Testis (tissue), 2 donors: ENCODE measurements at regions not wholly inside any gene's neighbourhood (a gene's known extent, or its start where the extent isn't known, plus 50 kb on each side); places are given as distances from the start of the nearest gene placed in this dataset.

Experiments used
- DNase-seq: peaks from one replicate; pipeline ENCODE4 v3.0.0-alpha.2; 2019
- H3K27ac ChIP-seq, 2 donors: fragments of 200-600 bp; sonication (generic); one replicate each; pipeline ENCODE4 v1.5.1; 2019
- H3K27me3 ChIP-seq: fragments of 200-600 bp; sonication (generic); one replicate; pipeline ENCODE4 v1.5.1; 2019
- H3K36me3 ChIP-seq: fragments of 200-600 bp; sonication (generic); one replicate; pipeline ENCODE4 v1.5.1; 2017; ENCODE audit warnings: low read depth; ENCODE audit errors: missing control alignments
- H3K4me1 ChIP-seq: fragments of 200-600 bp; sonication (generic); one replicate; pipeline ENCODE4 v1.5.1; 2019
- H3K4me3 ChIP-seq, 2 donors: fragments of 200-600 bp; sonication (generic); one replicate each; pipeline ENCODE4 v1.5.1; 2017 to 2019
- H3K9me3 ChIP-seq: fragments of 200-600 bp; sonication (generic); one replicate; pipeline ENCODE4 v1.5.1; 2017
- POLR2A ChIP-seq: fragments of 450-650 bp; IDR thresholded peaks from one replicate; pipeline ENCODE4 v1.6.1; 2017; ENCODE audit warnings: antibody characterized with exemption, mild to moderate bottlenecking, moderate library complexity
- WGBS, 2 donors: methylation state at CpG; one replicate each; pipeline ENCODE4 v1.1.5; 2018; 5-methylcytosine and 5-hydroxymethylcytosine counted together
- intact Hi-C: fragments of 100-400 bp; cut with DNase I; formaldehyde crosslinking; loops from one replicate; pipeline ENCODE4 v1.15.1; 2023; ENCODE audit warnings: low total_unique reads
- TF ChIP-seq, protein P1 (sequence below), 3 experiments: fragments of 450-650 bp in 2 of 3; fragments of 200-600 bp in 1 of 3; sonication (generic) in 1 of 3; IDR thresholded peaks; one replicate each; pipeline ENCODE4 v1.5.1; 2016 to 2019; ENCODE audit warnings: antibody characterized with exemption in 3 of 3, mild to moderate bottlenecking in 2 of 3, moderate library complexity in 1 of 3

- Histone ChIP-seq H3K36me3 (no peaks in the 10 kb centered on the region), H3K27me3 (no peaks in the 10 kb centered on the region), H3K4me1 (no peaks in the 10 kb centered on the region), H3K4me3 (no peak overlapping the region), H3K9me3 (no peaks in the 10 kb centered on the region), H3K27ac (no peak overlapping the region)
- WGBS, 2 donors, result 36 to 70% methylated on average over 4 to 14 of the region's 15 CpGs
- no peak for DNase-seq
- intact Hi-C loops, result no loop called here
- TF ChIP-seq POLR2A, result no peak
- TF ChIP-seq, protein P1, sequence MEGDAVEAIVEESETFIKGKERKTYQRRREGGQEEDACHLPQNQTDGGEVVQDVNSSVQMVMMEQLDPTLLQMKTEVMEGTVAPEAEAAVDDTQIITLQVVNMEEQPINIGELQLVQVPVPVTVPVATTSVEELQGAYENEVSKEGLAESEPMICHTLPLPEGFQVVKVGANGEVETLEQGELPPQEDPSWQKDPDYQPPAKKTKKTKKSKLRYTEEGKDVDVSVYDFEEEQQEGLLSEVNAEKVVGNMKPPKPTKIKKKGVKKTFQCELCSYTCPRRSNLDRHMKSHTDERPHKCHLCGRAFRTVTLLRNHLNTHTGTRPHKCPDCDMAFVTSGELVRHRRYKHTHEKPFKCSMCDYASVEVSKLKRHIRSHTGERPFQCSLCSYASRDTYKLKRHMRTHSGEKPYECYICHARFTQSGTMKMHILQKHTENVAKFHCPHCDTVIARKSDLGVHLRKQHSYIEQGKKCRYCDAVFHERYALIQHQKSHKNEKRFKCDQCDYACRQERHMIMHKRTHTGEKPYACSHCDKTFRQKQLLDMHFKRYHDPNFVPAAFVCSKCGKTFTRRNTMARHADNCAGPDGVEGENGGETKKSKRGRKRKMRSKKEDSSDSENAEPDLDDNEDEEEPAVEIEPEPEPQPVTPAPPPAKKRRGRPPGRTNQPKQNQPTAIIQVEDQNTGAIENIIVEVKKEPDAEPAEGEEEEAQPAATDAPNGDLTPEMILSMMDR (IDR thresholded peaks at IDR 0.05), result no peak
These were observed 118.0 kb upstream of the PLPPR4 start for GRCh38 chr1:99146129-99146848.

- Histone ChIP-seq H3K9me3 (no peaks in the 10 kb centered on the region), H3K4me1 (no peaks in the 10 kb centered on the region), H3K4me3 (no peak overlapping the region), H3K27me3 (no peaks in the 10 kb centered on the region), H3K27ac (no peak overlapping the region), H3K36me3 (no peaks in the 10 kb centered on the region)
- TF ChIP-seq POLR2A, result no peak
- TF ChIP-seq, protein P1 (IDR thresholded peaks at IDR 0.05), result no peak
- 62 to 72% methylated on average over 3 of the region's 3 CpGs for WGBS, 2 donors
- intact Hi-C loops, result no loop called here
- no peak for DNase-seq
These were observed 114.3 kb upstream of the PLPPR4 start for GRCh38 chr1:99149952-99150351.

DNA sequence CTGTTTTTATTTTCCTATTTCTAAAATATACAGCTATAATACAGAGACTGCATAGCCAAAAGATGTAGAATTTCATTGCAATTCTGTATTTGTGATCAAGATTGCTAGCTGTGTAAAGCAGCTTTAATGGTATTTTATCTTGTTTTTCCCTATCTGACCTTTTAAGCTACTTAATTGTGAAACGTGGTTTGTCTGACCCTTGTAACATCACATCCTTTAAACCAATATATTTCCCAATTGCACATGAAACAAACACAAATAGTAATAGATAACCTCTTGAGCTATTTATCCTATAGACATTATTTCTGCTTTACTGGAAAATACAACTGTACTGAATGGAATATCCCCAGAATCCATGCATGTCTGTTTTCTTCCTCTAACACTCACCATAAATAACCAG lies 112.2 kb upstream of the PLPPR4 start:
- 43 to 45% methylated on average over 1 of the region's 1 CpG for WGBS, 2 donors
- intact Hi-C loops, result no loop called here
- TF ChIP-seq POLR2A, result no peak
- TF ChIP-seq, protein P1 (IDR thresholded peaks at IDR 0.05), result no peak
- Histone ChIP-seq H3K27me3 (no peaks in the 10 kb centered on the region), H3K27ac (no peak overlapping the region), H3K4me1 (no peaks in the 10 kb centered on the region), H3K9me3 (no peaks in the 10 kb centered on the region), H3K36me3 (no peaks in the 10 kb centered on the region), H3K4me3 (no peak overlapping the region)
- no peak for DNase-seq

- Histone ChIP-seq H3K36me3 (no peaks in the 10 kb centered on the region), H3K27ac (no peak overlapping the region), H3K4me3 (no peak overlapping the region), H3K9me3 (no peaks in the 10 kb centered on the region), H3K4me1 (no peaks in the 10 kb centered on the region), H3K27me3 (no peaks in the 10 kb centered on the region)
- TF ChIP-seq, protein P1 (IDR thresholded peaks at IDR 0.05), result no peak
- no peak for TF ChIP-seq POLR2A
- intact Hi-C loops, result no loop called here
- no peak for DNase-seq
- WGBS, 2 donors, result 89 to 90% methylated on average over 2 of the region's 2 CpGs
These were observed 100.6 kb upstream of the PLPPR4 start for GRCh38 chr1:99163671-99164070.

DNA sequence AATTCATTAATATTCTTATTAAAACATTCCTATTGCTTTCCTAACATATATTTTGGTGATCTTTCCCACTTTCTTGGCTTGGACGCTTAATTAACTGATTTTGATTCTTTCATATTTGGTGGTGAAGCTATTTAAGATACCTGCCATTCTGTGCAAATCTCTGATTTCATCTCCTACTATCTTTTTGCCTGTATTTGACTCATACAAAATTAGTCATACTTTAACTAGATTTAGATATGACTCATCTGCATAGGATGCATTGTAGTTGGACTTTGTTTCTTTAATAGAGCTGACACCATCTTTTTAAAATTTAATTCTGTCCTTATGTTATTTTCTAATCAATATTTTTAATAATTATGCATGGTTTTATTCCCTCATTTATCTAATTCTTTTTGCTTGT lies 93.8 kb upstream of the PLPPR4 start:
- Histone ChIP-seq H3K4me3 (no peak overlapping the region), H3K27ac (no peak overlapping the region), H3K27me3 (no peaks in the 10 kb centered on the region), H3K36me3 (no peaks in the 10 kb centered on the region), H3K9me3 (no peaks in the 10 kb centered on the region), H3K4me1 (peaks cover 4% of the 10 kb centered on the region)
- 89 to 92% methylated on average over 1 of the region's 1 CpG for WGBS, 2 donors
- intact Hi-C loops, result no loop called here
- TF ChIP-seq, protein P1 (IDR thresholded peaks at IDR 0.05), result no peak
- TF ChIP-seq POLR2A, result no peak
- no peak for DNase-seq
